Astrocyte (in vitro differentiated cells and primary cell): ENCODE measurements at regions not wholly inside any gene's neighbourhood (a gene's known extent, or its start where the extent isn't known, plus 50 kb on each side); places are given as distances from the start of the nearest gene placed in this dataset.

Experiments
- DNase-seq: peaks from one replicate; pipeline ENCODE4 v3.0.0-alpha.2; 2010; ENCODE audit warnings: low read depth
- FAIRE-seq: peaks from 2 replicates; lab custom pipeline; 2011; peaks lifted over from hg19 to GRCh38; lab: Jason Lieb, UNC
- H2AFZ ChIP-seq: 2 replicates; pipeline ENCODE4 v1.6.0; 2012; ENCODE audit warnings: low read depth, low read length, inconsistent platforms
- H3K27ac ChIP-seq: 2 replicates; pipeline ENCODE4 v1.5.1; 2011; ENCODE audit warnings: low read depth, low read length, inconsistent platforms
- H3K27me3 ChIP-seq: 2 replicates; pipeline ENCODE4 v1.6.0; 2011; ENCODE audit warnings: low read length, inconsistent platforms; ENCODE audit not compliant: insufficient read depth
- H3K36me3 ChIP-seq: 2 replicates; pipeline ENCODE4 v1.5.1; 2011; ENCODE audit warnings: low read length, inconsistent platforms; ENCODE audit not compliant: insufficient read depth
- H3K4me1 ChIP-seq: 2 replicates; pipeline ENCODE4 v1.5.1; 2011; ENCODE audit warnings: low read length, inconsistent platforms; ENCODE audit not compliant: insufficient read depth
- H3K4me2 ChIP-seq: 2 replicates; pipeline ENCODE4 v1.6.0; 2012; ENCODE audit warnings: low read length, inconsistent platforms
- H3K4me3 ChIP-seq: 2 replicates; pipeline ENCODE4 v1.5.1; 2011; ENCODE audit warnings: low read depth, mild to moderate bottlenecking, low read length, inconsistent platforms; ENCODE audit not compliant: insufficient read depth
- H3K79me2 ChIP-seq: 2 replicates; pipeline ENCODE4 v1.6.0; 2012; ENCODE audit warnings: mild to moderate bottlenecking, low read length, inconsistent platforms; ENCODE audit not compliant: insufficient read depth
- H3K9ac ChIP-seq: 2 replicates; pipeline ENCODE4 v1.6.0; 2012; ENCODE audit warnings: mild to moderate bottlenecking, low read length, inconsistent platforms
- H3K9me3 ChIP-seq: 2 replicates; pipeline ENCODE4 v1.5.1; 2012; ENCODE audit warnings: low read depth, mild to moderate bottlenecking, low read length, inconsistent platforms; ENCODE audit not compliant: insufficient read depth
- H4K20me1 ChIP-seq: 2 replicates; pipeline ENCODE4 v1.6.0; 2012; ENCODE audit warnings: low read length, inconsistent platforms; ENCODE audit not compliant: insufficient read depth
- H3K27ac Mint-ChIP-seq: one replicate; pipeline ENCODE4 v1.8.0; 2021; ENCODE audit warnings: mild to moderate bottlenecking, mixed read lengths; ENCODE audit not compliant: unreplicated experiment
- H3K27me3 Mint-ChIP-seq: one replicate; pipeline ENCODE4 v1.8.0; 2021; ENCODE audit warnings: low read depth, mixed read lengths; ENCODE audit not compliant: unreplicated experiment
- H3K36me3 Mint-ChIP-seq: one replicate; pipeline ENCODE4 v1.8.0; 2021; ENCODE audit warnings: low read depth, mixed read lengths; ENCODE audit not compliant: unreplicated experiment
- H3K4me1 Mint-ChIP-seq: one replicate; pipeline ENCODE4 v1.8.0; 2021; ENCODE audit warnings: low read depth, mixed read lengths; ENCODE audit not compliant: unreplicated experiment
- H3K4me3 Mint-ChIP-seq: one replicate; pipeline ENCODE4 v1.8.0; 2021; ENCODE audit warnings: mild to moderate bottlenecking, moderate library complexity, mixed read lengths; ENCODE audit not compliant: unreplicated experiment
- H3K9me3 Mint-ChIP-seq: one replicate; pipeline ENCODE4 v1.8.0; 2021; ENCODE audit warnings: mild to moderate bottlenecking, mixed read lengths; ENCODE audit not compliant: unreplicated experiment
- EZH2 ChIP-seq: IDR thresholded peaks from 2 replicates; pipeline ENCODE4 v1.6.1; 2012; ENCODE audit warnings: mild to moderate bottlenecking, low read length, inconsistent platforms; ENCODE audit not compliant: insufficient read depth
- TF ChIP-seq, protein P1 (sequence below): IDR thresholded peaks from 2 replicates; pipeline ENCODE4 v1.5.1; 2011; ENCODE audit warnings: low read depth, mild to moderate bottlenecking, inconsistent platforms, low read length, moderate library complexity; ENCODE audit not compliant: insufficient read depth

DNA sequence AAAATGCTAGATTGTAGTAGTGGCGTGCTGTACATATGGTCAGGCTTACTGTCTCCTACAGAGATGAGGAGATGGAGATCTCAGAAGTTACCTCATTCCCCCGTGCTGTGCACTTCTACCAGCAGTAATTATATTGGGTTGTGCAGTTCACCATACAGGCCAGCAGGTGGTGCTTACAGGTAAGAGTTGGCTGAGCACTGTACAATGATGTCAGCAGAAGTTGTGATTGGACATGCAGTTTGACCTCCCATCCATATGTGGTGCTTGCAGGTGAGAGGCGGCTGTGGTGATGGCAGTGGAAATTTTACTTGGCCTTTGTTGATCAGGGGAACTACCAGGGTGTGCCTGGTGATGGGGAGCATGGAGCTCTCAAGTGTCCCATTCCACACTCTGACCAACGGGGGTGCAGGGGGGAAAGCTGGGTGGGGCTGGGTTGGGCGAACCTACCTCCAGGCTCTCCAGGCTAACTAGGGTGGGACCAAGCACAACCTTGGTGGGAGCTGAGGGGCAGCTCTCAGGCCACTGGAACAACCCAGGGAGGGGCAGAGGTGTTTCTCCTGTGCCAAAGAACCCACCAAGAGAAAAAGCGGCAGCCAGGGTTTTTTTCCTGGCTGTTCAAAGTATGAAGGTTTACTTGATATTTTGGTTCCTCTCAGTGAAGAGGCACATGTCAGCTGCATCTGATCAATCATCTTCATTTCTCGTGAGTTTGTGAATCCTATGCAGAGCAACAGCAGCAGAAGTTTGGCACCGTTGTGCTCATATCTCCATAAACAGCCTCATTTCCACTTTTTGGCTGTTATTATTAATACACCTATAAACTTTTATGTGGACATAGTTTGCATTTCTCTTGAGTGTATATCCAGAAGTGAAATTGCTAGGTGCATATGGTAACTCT is 73.8 kb upstream of the FREM3 start:
- H3K9ac ChIP-seq, result no peak overlapping the region
- FAIRE-seq, result peak; percentile 70
- no peaks in the 10 kb centered on the region for H3K27me3 ChIP-seq
- H2AFZ ChIP-seq, result no peak overlapping the region
- H3K36me3 ChIP-seq, result no peaks in the 10 kb centered on the region
- no peak overlapping the region for H3K4me3 ChIP-seq
- H3K4me3 Mint-ChIP-seq, result no peak overlapping the region
- no peaks in the 10 kb centered on the region for H3K36me3 Mint-ChIP-seq
- TF ChIP-seq, protein P1, sequence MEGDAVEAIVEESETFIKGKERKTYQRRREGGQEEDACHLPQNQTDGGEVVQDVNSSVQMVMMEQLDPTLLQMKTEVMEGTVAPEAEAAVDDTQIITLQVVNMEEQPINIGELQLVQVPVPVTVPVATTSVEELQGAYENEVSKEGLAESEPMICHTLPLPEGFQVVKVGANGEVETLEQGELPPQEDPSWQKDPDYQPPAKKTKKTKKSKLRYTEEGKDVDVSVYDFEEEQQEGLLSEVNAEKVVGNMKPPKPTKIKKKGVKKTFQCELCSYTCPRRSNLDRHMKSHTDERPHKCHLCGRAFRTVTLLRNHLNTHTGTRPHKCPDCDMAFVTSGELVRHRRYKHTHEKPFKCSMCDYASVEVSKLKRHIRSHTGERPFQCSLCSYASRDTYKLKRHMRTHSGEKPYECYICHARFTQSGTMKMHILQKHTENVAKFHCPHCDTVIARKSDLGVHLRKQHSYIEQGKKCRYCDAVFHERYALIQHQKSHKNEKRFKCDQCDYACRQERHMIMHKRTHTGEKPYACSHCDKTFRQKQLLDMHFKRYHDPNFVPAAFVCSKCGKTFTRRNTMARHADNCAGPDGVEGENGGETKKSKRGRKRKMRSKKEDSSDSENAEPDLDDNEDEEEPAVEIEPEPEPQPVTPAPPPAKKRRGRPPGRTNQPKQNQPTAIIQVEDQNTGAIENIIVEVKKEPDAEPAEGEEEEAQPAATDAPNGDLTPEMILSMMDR, result peak; percentile 71
- no peak for TF ChIP-seq EZH2
- no peaks in the 10 kb centered on the region for H3K79me2 ChIP-seq
- H4K20me1 ChIP-seq, result no peaks in the 10 kb centered on the region
- no peak overlapping the region for H3K4me2 ChIP-seq
- H3K27ac Mint-ChIP-seq, result no peak overlapping the region
- no peaks in the 10 kb centered on the region for H3K27me3 Mint-ChIP-seq
- DNase-seq, result peak; percentile 24
- H3K9me3 ChIP-seq, result no peaks in the 10 kb centered on the region
- no peak overlapping the region for H3K27ac ChIP-seq
- H3K4me1 Mint-ChIP-seq, result no peaks in the 10 kb centered on the region
- H3K4me1 ChIP-seq, result no peaks in the 10 kb centered on the region
- H3K9me3 Mint-ChIP-seq, result no peaks in the 10 kb centered on the region

DNA sequence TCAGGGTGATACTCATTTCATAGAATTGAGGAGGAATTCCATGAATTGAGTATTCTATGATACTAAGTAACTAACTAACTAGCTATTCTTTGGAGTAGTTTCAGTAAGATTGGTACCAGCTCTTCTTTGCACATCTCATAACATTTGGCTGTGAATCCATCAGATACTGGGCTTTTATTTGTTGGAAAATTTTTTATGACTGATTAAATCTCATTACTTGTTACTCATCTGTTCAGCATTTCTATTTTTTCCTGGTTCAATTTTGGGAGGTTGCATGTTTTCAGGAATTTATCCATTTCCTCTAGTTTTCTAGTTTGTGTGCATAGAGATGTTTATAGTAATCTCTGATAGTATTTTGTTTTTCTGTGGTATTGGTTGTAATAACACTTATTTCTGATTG is 70.8 kb upstream of the FREM3 start:
- Histone ChIP-seq H3K36me3 (no peaks in the 10 kb centered on the region), H3K9ac (no peak overlapping the region), H3K9me3 (no peaks in the 10 kb centered on the region), H3K4me2 (no peak overlapping the region), H3K27ac (no peak overlapping the region), H3K79me2 (no peaks in the 10 kb centered on the region), H3K4me3 (no peak overlapping the region), H4K20me1 (no peaks in the 10 kb centered on the region), H3K27me3 (no peaks in the 10 kb centered on the region), H2AFZ (no peak overlapping the region), H3K4me1 (no peaks in the 10 kb centered on the region)
- DNase-seq (no peak), FAIRE-seq (no peak)
- Mint-ChIP-seq H3K9me3 (no peaks in the 10 kb centered on the region), H3K27ac (no peak overlapping the region), H3K4me1 (no peaks in the 10 kb centered on the region), H3K36me3 (no peaks in the 10 kb centered on the region), H3K27me3 (no peaks in the 10 kb centered on the region), H3K4me3 (no peak overlapping the region)
- TF ChIP-seq, protein P1, result no peak
- TF ChIP-seq EZH2, result no peak

DNA sequence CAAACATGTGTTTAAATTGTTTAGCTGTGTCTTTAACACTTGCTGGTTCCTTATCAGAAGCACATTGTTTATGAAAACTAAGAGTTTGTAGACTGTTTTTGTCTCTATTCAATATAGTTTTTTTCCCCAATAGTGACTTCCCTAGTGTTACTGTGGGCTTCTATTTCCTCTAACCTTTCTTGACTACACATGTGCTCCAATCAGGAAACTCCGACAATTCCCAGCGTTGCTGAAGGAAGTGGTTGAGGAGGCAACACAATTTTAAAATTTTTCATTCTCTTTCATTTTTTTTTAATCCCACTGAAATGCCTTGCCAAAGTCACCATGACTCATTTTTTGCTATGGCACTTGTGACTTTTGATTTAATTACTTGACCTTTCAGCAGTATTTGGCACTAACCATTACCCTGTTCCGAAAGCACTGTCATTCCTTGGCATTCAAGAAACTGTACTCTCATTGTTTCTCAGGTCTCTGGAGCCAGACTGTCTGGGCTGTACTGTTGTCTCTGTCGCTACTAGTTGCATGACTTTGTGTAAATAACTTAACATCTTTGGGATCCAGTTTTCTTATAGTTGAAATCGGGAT is 67.6 kb upstream of the FREM3 start:
- Histone ChIP-seq H3K27ac (no peak overlapping the region), H3K4me1 (no peaks in the 10 kb centered on the region), H3K79me2 (no peaks in the 10 kb centered on the region), H3K36me3 (no peaks in the 10 kb centered on the region), H3K9me3 (no peaks in the 10 kb centered on the region), H3K27me3 (no peaks in the 10 kb centered on the region), H4K20me1 (no peaks in the 10 kb centered on the region), H3K9ac (no peak overlapping the region), H2AFZ (no peak overlapping the region), H3K4me3 (no peak overlapping the region), H3K4me2 (peak overlapping the region; percentile 59)
- no peaks in the 10 kb centered on the region for H3K4me1 Mint-ChIP-seq
- H3K4me3 Mint-ChIP-seq, result no peak overlapping the region
- TF ChIP-seq EZH2, result no peak
- TF ChIP-seq, protein P1, result no peak
- no peaks in the 10 kb centered on the region for H3K9me3 Mint-ChIP-seq
- H3K27ac Mint-ChIP-seq, result no peak overlapping the region
- H3K36me3 Mint-ChIP-seq, result no peaks in the 10 kb centered on the region
- no peak for FAIRE-seq
- DNase-seq, result peak; percentile 48
- H3K27me3 Mint-ChIP-seq, result no peaks in the 10 kb centered on the region
